HT1080 (cell line): ENCODE measurements at regions not wholly inside any gene's neighbourhood (a gene's known extent, or its start where the extent isn't known, plus 50 kb on each side); places are given as distances from the start of the nearest gene placed in this dataset.
"Not testable (repeated sequence)": the region's sequence is repeated elsewhere in the genome, so short reads cannot be mapped to it uniquely, and the experiment has no call there.

Source experiments
- DNase-seq: peaks from one replicate; pipeline ENCODE4 v3.0.0-alpha.2; 2015; ENCODE audit warnings: low read depth

DNA sequence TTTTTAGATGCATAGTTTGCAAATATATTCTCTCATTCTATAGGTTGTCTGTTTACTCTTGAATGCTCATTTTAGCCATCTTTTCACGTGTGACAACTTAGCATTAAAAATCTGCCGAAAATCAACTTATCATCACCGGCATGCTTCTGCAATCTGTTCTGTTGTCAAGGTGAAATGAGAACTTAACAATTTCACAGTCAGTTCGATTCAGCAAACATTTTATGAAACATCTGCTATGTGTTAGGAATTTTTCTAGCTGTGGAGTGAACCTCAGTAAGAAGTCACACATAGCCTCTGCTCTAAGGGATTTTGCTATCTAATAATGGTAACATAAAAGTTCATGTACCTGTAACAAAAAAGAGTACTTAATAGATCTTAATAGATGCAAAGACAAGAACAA, 256.1 kb downstream of the ZWINT start:
- DNase-seq: no peak

DNA sequence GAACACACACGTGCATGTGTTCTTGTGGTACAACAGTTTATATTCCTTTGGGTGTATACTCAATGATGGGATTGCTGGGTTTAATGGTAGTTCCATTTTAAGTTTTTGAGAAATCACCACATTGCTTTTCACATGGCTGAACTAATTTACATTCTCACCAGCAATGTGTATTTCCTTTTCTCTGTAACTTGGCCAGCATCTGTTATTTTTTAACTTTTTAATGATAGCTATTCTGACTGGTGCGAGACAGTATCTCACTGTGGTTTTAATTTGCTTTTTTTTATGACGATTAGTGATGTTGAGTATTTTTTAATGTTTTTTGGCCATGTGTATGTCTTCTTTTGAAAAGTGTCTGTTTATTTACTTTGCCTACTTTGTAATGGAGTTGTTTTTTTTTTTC, 256.6 kb downstream of the ZWINT start:
- no peak for DNase-seq

DNA sequence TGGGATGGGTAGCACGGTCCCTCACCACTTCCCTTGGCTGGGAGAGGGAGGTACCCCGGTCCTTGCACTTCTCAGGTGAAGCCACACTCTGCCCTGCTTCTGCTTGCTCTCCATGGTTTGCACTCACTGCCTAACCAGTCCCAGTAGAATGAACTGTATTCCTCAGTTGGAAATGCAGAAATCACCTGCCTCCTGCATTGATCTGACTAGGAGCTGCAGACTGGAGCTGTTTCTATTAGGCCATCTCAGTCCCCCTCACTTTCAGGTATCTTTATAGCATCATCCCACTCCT, 264.9 kb downstream of the ZWINT start:
- no peak for DNase-seq

DNA sequence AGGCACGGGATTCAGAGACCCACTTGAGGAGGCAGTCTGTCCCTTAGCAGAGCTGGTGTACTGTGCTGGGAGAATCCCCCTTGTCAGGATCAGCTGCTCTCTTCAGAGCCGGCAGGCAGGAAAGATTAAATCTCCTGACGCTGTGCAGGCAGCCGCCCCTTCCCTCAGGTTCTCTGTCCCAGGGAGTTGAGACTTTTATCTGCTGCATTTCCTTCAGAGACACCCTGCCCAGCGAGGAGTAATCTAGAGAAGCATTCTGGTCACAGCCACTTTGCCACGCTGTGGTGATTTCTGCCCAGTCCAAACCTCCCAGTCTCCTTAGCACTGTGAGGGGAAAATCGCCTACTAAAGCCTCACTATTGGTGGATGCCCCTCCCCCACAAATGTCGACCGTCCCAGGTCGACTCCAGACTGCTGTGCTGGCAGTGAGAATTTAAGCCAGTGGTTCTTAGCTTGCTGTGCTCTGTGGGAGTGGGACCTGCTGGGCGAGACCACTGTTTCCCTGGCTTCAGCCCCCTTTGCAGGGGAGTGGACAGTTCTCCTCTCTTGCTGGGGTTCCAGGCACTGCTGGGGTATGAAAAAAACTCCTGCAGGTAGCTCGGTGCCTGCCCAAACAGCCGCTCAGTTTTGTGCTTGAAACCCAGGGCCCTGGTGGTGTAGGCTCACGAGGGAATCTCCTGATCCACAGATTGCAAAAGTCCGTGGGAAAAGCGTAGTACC, 265.4 kb downstream of the ZWINT start:
- no peak for DNase-seq

DNA sequence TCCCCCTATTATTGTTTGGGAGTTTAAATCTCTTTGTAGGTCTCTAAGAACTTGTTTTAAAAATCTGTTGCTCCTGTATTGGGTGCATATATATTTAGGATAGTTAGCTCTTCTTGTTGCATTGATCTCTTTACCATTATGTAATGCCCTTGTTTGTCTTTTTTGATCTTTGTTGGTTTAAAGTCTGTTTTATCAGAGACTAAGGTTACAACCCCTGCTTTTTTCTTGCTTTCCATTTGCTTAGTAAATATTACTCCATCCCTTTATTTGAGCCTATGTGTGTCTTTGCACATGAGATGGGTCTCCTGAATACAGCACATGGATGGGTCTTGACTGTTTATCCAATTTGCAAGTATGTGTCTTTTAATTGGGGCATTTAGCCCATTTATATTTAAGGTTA, 267.4 kb downstream of the ZWINT start:
- DNase-seq: not testable (repeated sequence)

DNA sequence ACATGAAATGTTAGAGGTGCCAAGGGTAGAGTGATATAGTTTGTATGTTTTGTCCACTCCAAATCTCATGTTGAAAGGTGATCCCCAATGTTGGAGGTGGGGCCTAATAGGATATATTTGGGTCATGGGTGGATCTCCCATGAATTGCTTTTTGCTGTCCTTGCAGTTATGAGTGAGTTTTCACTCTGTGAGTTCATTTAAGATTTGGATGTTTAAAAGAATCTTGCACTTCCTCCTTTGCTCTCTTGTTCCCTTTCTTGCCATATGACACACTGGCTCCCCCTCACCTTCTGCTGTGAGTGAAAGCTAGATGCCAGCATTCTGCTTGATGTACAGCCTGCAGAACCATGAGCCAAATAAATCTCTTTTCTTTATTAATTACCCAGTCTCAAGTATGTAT, 269.2 kb downstream of the ZWINT start:
- no peak for DNase-seq

DNA sequence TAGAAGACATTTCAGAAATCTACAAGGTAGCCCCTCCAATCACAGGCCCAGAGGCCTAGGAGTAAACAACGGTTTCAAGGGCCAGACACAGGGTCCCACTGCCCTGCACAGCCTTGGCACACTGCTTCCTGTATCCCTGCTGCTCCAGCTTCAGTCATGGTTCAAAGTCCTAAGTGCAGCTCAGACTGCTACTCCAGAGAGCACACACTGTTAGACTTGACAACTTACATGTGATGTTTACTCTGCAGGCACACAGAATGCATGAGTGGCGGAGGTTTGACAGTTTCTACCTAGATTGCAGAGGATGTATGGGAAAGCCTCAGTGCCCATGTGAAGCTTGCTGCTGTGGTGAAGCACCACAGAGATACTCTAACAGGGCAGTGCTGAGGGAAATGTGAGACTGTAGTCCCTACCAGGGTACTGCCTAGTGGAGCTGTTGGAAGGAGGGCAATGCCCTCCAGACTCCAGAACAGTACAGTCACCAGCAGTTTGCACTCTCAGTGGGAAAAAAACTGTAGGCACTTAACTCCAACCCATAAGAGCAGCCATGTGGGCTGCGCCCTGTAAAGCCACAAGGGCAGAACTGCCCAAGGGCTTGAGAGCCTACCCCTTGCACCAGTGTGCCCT, 270.0 kb downstream of the ZWINT start:
- DNase-seq: no peak

DNA sequence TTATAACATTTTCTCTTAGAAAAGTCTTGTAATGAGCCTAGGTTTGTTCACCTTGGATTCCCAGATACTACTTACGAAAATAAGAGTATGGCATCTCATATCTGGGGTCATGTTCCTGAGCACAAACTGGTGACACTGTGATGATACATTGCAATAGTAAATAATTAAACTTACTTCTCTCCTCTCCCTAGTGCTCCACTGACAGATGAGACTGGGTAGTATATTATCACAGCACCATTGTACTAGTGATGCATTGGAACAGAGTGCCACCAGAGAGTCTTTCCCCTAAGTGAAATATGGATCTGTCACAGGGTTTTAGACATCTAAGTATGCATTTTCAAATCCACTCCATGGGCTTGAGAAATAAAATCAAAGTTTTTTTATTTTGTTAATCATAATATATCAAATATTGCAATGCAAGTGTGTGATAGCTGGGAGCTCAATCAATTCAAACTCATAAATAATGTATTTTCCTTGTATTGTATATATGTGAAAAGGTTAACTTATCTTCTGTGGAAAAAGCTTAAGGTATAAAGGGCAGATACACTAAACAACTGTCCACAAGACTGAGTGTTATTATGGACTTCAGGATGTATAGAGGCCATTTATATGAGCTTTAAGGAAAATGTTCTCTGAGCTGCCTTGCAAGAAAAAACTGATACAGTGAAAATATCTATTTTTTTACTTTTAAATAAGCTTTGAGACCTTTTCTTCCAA, 275.5 kb downstream of the ZWINT start:
- no peak for DNase-seq

DNA sequence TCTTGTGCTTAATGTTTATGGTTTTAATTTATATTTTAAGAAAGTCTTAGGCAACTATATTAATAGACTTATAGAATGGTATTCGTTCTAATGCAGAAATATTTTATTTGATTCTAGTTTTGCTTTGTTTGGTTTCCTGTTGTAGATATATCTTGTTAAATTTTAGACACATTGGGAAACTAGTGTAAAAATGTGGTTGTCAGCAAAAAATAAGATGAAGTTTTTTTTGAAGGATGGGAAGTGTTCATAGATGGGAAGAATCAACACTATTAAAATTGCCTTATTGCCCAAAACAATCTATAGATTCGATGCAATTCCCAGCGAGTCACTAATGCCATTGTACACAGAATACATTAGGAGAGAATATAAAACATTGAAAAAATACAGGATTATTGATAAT, 278.9 kb downstream of the ZWINT start:
- DNase-seq: no peak

DNA sequence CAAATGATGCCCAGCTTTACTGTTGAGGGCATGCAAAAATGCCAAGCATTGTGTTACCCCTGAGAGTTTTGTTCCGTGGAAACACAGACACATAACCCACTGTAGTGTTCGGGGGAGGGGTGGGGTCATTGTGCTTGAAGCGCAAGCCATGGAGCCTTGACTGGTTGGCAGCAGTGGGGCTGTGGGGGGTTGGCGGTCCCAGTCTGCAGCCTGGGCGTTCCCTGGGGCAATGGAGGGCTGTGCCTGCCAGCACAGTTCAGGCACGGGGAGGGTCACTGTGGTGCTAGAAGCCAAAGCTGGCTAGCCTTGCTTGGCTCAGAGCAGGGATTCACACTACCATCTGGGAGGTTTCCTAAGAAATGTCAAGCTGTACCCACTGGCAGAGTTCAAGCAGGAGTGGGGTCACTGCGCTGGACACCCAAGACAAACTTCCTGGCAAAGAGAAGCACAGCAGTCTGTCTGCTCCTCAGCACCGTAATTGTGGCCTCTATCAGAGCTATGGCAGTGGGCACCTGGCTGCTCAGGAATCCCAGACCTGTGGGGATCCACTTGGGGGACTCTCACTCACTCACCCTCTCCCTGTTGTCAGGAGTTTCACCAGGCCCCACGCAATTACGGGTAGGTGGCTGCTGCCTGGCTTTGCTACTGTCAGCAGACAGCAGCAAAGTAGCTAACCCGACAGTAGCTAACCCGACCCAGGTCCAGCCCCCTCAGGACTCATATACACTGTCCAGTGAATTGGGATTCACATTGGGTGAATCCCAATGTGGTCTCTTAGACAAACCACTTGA, 292.4 kb downstream of the ZWINT start:
- DNase-seq: no peak

DNA sequence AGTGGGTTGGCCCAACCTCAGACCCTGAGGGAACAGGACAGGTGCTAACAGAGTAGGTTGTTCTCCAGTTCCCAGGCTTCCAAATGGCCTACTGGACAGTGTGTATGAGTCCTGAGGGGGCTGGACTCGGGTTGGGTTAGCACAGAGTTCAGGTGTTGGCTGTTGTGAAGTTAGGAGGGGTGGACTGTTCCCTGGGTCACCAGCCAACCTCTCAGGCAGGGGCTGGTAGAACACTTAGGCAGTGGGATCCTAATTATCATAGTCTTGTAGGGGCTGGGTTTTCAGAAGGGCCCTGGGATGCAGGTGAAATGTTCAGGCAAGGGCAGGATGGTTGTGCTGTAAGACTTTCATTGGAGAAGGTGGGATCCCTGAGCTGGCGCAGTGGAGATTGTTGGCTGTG, 293.0 kb downstream of the ZWINT start:
- no peak for DNase-seq

DNA sequence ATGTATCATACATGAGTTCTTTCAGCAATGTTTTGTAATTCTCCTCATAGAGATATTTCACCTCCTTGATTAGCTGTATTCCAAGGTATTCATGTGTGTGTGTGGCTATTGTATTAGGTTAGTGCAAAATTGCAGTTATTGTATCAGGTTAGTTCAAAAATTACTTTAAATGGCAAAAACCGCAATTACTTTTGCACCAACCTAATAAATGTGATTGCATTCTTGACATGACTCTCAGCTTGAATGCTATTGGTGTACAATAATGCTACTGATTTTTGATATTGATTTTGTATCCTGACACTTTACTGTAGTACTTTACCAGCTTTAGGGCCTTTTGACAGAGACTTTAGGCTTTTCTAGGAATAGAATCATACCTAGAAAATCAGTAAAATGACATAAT, 297.4 kb downstream of the ZWINT start:
- no peak for DNase-seq

DNA sequence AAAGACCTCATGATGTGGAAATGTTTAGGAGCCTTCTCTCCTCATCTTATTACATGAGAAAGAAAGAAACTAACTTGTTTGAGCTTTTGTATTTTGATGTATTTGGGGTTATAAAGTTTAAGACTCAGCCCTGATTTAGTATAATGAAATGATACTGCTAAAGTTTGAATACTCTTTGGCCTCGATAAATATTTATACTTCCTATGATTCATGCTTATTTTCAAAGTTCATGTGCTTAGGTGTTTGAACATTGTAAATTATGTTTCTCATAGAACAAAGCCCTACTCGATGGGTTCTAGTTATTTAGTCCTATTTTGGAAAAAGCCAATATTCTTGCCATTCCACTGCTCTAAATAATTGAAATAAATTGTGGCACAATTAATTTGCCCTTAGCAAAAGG, 303.2 kb downstream of the ZWINT start:
- DNase-seq: no peak

DNA sequence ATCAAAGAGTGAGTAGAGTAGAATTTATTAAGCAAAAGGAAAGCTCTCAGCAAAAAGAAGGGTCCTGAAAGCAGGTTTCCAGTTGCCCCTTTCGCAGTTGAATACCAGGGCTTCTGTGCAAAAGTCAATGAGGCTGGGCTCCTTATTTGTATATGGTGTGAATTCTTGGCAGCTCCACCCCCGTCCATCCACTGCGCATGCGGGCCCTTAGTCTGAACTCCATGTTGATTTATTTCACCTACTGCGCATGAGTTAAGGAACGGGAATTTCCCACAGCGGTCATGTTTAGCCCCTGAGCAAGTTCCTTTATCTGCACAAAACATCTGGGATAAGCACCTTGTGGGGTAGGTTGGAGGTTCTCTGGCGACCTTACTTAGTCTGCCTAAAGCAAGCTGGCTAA, 325.6 kb downstream of the ZWINT start:
- peak; percentile 34 for DNase-seq

DNA sequence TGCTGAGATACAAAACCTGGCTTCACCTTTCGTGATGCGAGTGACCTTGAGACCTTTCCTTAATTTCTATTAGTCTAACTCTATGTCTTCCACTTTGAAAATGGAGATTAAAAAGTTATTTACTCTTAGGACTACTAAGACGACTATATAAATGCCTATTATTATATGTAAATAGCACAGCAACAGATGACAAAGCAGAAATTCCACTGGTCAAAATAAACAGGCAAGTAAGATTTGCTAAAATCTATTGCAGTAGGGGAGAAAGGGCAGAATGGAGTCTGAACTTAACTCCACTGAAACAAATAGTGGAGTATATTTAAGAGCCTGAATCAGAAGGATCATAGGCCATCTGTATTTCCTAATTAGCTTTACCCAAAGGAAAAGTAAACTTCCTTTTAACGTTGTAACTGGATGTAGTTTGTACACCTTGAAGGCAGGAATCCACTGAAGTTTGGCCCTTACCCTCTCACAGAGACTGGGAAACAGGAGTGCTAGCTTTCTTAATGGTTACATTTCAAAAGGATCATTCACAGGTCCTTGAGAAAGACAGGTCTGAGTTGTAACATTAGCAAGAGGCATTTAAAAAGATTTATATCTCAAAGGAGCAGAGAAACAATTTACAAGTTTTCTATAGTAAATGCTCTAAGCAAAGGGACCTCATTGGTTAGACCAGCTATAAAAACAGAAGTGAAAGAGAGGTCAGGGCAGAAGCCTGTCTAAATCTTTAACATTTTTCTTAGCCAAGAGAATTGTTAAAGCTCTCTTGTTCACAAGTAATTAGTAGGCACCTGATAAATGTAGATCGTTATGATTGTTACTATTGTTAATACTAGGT, 332.5 kb downstream of the ZWINT start:
- no peak for DNase-seq

DNA sequence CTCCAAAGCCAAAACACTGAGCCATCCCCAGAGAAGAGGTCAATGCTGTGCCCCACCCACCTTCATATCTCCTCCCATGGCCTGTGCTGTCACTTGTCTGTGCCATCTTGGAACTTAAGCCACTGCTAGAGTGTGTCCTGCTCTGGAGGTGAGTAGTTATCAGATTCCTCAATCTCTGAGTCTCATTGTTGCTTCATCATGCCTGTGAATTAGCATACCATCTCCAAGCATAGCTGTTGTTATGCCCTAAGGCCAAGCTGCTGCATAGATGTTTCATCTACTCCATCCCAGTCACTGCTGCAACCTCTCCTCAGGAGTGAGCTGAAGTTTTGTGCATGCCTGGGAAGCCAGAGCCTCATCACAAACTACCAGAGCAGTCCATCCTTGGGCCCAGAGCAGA, 349.0 kb downstream of the ZWINT start:
- DNase-seq: no peak

DNA sequence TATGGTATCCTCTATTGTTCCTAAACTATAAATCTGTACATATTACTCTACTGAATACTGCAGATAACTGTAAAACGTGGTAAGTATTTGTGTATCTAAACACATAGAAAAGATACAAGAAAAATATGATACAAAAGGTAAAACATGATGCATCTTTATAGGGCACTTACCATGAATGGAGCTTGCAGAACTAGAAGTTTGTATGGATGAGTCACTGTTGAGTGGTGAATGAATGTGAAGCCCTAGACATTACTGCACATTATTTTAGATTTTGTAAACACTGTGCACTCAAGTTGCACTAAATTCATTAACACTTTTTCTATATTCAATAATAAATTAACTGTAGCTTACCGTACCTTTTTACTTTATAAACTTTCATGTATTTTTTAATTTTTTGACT, 357.5 kb downstream of the ZWINT start:
- no peak for DNase-seq

DNA sequence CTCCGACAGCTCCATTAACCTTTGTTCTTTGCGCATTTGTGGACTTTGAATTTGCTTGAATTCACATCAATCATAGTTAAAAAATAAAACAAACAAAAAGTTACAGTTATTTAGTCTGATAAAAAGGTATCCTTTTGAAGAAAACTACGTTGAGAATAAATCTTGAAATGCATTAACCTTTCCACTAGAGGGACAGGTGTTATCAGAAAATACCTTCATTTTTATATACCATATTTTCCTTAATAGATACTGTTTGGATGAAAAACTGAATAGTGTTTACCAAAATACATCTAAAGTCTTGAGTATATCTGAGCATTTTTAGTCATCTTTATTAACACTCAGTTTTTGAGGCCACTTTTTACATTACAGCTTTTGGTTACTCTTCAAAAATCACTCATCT, 371.9 kb downstream of the ZWINT start:
- DNase-seq: no peak

DNA sequence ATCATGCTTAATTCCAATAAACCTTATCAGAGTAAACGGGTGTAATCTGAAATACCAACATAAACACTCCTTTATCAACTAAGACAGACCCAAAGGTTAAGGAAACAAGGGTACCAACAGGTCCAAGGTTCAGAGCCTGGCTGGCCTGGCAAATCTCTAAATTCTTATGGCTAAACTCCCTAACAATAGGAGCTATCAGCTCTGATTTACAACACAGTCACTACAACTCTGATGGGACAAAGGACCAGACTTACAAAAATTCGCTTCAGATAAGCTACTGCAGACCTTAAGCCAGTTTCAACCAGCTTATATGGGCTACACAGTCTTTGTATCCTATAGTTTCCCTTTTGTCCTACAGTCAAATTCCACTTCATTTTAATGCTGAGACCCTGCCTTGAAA, 381.9 kb downstream of the ZWINT start:
- no peak for DNase-seq

DNA sequence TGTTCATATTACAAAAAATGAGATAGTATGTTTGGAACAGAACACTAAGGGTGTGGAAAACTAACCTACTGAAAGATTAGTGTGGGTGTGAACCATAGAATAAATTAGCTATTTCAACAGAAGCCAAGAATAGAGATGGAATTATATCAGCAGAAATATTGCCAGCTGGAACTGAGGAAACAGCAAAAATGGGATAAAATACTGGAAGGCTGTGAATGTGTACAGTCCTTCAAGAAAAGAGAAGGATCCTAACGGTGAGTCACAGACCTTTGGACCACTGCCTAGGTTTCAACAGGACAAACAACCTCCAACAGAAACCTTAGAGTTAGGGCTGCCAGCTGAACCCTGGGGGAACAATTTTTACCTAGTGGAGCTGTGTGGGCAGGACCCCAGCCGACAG, 395.0 kb downstream of the ZWINT start:
- peak; percentile 61 for DNase-seq

DNA sequence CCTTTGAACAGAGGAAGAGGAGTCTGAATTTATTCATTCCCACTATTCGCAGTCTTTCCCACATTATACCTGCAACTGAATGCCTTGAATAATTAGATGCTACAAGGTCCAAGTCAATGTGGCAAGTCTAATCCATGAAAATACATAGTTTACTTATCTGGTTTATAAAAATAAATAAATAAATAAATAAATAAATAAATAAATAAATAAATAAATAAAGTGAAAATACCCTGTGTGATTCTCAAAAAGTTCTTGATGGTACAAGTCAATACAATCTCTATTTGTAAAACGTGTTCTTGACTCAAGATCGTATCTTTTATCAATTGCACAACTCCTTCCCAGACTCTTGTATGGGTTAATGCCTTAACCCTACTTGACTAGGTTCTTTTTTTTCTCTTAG, 417.7 kb downstream of the ZWINT start:
- DNase-seq: no peak
